Stomach (tissue), 8 donors: ENCODE measurements at regions not wholly inside any gene's neighbourhood (a gene's known extent, or its start where the extent isn't known, plus 50 kb on each side); places are given as distances from the start of the nearest gene placed in this dataset.

ENCODE experiments used
- DNase-seq, 2 donors: peaks; one replicate each; pipeline versions ENCODE4 v3.0.0 to v3.0.0-alpha.2; 2013 to 2019
- H3K27ac ChIP-seq, 5 donors: fragments of 200-600 bp in 4 of 5; sonication (generic) in 4 of 5; one replicate each; pipeline ENCODE4 v1.5.1; 2013 to 2019; ENCODE audit warnings: mild to moderate bottlenecking in 1 of 5, moderate library complexity in 1 of 5
- H3K27me3 ChIP-seq, 3 donors: fragments of 200-600 bp; sonication (generic); one replicate each; pipeline ENCODE4 v1.5.1; 2017 to 2019; ENCODE audit warnings: mixed run types in 1 of 3
- H3K36me3 ChIP-seq, 4 donors: fragments of 200-600 bp; sonication (generic); 1 replicate in 3 of 4; 2 replicates in 1 of 4; pipeline ENCODE4 v1.5.1; 2016 to 2019
- H3K4me1 ChIP-seq, 4 donors: fragments of 200-600 bp; sonication (generic); one replicate each; pipeline ENCODE4 v1.5.1; 2016 to 2019
- H3K4me3 ChIP-seq, 4 donors: fragments of 200-600 bp; sonication (generic) in 3 of 4; one replicate each; pipeline ENCODE4 v1.5.1; 2016 to 2019; ENCODE audit warnings: mild to moderate bottlenecking in 1 of 4
- H3K9me3 ChIP-seq, 4 donors: fragments of 200-600 bp; sonication (generic); one replicate each; pipeline ENCODE4 v1.5.1; 2016 to 2019
- EP300 ChIP-seq: sonication (generic); formaldehyde crosslinking; IDR thresholded peaks from one replicate; pipeline ENCODE4 v1.6.1; 2017; ENCODE audit warnings: antibody characterized with exemption
- POLR2A ChIP-seq, 4 donors: fragments of 450-650 bp; IDR thresholded peaks; one replicate each; pipeline ENCODE4 v1.6.1; 2016; ENCODE audit warnings: antibody characterized with exemption in 4 of 4, control low read depth in 2 of 4, mild to moderate bottlenecking in 1 of 4, moderate library complexity in 1 of 4
- POLR2AphosphoS5 ChIP-seq, 3 donors: sonication (generic); formaldehyde crosslinking; IDR thresholded peaks; one replicate each; pipeline ENCODE4 v1.6.1; 2016; ENCODE audit warnings: antibody characterized with exemption in 3 of 3
- WGBS, 5 donors: extraction: QIAGEN DNeasy Blood & Tissue Kit in 3 of 5; methylation state at CpG; one replicate each; pipeline versions ENCODE4 v1.1.5 to v1.1.7; 2013 to 2018; 5-methylcytosine and 5-hydroxymethylcytosine counted together
- intact Hi-C: fragments of 100-400 bp; cut with DNase I; formaldehyde crosslinking; loops from one replicate; pipeline ENCODE4 v1.15.1; 2023; ENCODE audit warnings: low total_unique reads
- TF ChIP-seq, protein P1 (sequence below), 7 experiments: fragments of 450-650 bp in 4 of 7; fragments of 200-600 bp in 3 of 7; sonication (generic) in 3 of 7; IDR thresholded peaks; one replicate each; pipeline ENCODE4 v1.5.1; 2016 to 2019; ENCODE audit warnings: antibody characterized with exemption in 7 of 7, control low read depth in 2 of 7, mild to moderate bottlenecking in 1 of 7
- donor health status: healthy with polysubstance abuse.
- donor health status: Bipolar disorder and iron deficiency.
- donor health status: healthy.

DNA sequence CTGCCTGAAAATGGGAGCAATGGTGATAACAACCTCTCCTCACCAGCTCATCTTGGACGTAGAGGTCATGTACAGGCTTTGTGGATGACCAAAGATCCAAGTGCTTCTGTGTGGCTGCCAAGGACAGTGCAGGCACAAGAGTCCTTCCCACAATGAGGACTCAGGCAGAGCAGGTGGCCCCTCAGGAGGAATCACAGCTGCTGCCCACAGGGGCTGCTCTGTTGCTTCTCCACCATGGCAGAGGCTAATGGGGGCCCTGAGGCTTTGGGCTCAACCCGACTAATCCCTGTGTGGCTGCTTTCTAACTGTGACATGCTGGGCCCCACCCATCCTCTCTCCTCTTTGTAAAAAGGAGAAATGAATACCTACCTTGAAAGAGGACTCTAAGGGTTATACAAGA lies 58.1 kb upstream of the MRPS22 start:
- WGBS, 5 donors, result 54 to 76% (median 65%) methylated on average over 2 of the region's 2 CpGs
- H3K9me3 ChIP-seq, result no peaks in the 10 kb centered on the region
- no peaks in the 10 kb centered on the region for H3K36me3 ChIP-seq
- no peak for DNase-seq
- intact Hi-C loops, result no loop called here
- H3K4me3 ChIP-seq, result no peak overlapping the region
- no peak for TF ChIP-seq POLR2AphosphoS5 (IDR thresholded peaks at IDR 0.05)
- TF ChIP-seq EP300, result no peak
- no peak for TF ChIP-seq POLR2A (IDR thresholded peaks at IDR 0.05)
- TF ChIP-seq, protein P1, sequence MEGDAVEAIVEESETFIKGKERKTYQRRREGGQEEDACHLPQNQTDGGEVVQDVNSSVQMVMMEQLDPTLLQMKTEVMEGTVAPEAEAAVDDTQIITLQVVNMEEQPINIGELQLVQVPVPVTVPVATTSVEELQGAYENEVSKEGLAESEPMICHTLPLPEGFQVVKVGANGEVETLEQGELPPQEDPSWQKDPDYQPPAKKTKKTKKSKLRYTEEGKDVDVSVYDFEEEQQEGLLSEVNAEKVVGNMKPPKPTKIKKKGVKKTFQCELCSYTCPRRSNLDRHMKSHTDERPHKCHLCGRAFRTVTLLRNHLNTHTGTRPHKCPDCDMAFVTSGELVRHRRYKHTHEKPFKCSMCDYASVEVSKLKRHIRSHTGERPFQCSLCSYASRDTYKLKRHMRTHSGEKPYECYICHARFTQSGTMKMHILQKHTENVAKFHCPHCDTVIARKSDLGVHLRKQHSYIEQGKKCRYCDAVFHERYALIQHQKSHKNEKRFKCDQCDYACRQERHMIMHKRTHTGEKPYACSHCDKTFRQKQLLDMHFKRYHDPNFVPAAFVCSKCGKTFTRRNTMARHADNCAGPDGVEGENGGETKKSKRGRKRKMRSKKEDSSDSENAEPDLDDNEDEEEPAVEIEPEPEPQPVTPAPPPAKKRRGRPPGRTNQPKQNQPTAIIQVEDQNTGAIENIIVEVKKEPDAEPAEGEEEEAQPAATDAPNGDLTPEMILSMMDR (IDR thresholded peaks at IDR 0.05), result no peak
- H3K27ac ChIP-seq, result no peak overlapping the region
- peaks cover 0 to 4% (median 0%) of the 10 kb centered on the region in 3 donors for H3K27me3 ChIP-seq
- no peaks in the 10 kb centered on the region for H3K4me1 ChIP-seq

DNA sequence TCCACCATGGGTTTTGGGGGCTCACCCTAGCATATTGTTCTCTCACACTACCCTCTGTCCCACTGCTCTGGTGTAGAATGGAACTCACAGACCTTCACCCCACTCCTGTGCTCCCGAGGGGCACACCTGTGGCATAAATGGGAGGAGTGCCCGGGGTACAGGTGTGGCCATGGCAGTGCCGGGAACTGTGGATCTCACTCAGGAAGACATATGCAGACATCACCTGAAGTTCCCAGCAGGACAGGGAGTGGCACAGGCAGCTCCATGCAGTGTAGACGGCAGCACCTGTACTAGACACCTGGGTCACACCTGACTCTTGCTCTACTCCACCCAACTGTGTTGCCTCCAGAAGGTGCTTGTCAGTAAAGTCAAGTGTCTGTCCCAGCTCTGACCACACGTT lies 57.6 kb upstream of the MRPS22 start:
- Histone ChIP-seq H3K9me3 (no peaks in the 10 kb centered on the region), H3K27me3 (peaks cover 0 to 4% (median 0%) of the 10 kb centered on the region in 3 donors), H3K27ac (no peak overlapping the region), H3K4me1 (no peaks in the 10 kb centered on the region), H3K36me3 (no peaks in the 10 kb centered on the region), H3K4me3 (no peak overlapping the region)
- no peak for DNase-seq
- intact Hi-C loops, result no loop called here
- TF ChIP-seq, protein P1 (IDR thresholded peaks at IDR 0.05), result no peak
- TF ChIP-seq POLR2A (IDR thresholded peaks at IDR 0.05), result no peak
- no peak for TF ChIP-seq POLR2AphosphoS5 (IDR thresholded peaks at IDR 0.05)
- no peak for TF ChIP-seq EP300
- 68 to 96% (median 81%) methylated on average over 3 to 5 of the region's 5 CpGs for WGBS, 5 donors

DNA sequence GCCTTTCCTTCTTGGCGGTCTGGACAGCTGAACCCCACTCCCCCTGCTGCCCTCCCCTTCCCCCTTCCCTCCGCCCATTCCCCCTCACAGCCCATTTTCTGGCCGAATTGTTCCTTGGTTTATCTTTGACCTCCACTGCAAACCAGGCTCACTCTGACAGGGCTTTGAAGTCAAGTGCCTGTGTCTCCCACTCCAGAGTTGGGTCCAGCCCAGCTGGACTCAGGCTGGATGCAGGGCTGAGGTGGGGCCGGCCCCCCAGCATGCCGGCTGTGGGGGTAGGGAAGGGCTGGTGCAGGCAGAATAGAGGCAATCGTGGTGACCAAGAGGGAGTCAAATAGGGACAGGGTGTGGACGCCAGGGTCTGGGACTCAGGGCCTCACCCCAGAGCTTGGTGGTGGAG lies 57.0 kb upstream of the MRPS22 start:
- Histone ChIP-seq H3K27ac (no peak overlapping the region), H3K4me3 (no peak overlapping the region)
- TF ChIP-seq POLR2A (IDR thresholded peaks at IDR 0.05), result no peak

DNA sequence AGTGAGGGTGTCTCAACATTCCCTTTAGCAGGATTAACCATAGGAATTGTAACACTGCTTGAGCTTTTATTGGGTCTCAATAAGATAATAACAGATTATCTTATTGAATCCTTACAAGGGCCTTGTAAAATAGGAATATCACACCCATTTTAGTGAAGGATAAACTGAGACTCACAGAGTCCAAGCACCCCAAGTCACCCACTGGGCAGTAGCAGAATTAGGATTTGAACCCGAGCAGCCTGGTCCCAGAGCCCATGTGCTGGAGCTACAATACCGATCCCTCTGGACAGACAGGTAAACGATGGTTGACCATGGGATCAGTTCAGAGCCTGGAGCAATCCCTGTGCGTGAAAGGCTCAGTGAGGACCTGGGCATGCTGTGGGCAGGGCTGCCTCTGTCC lies 56.3 kb upstream of the MRPS22 start:
- H3K9me3 ChIP-seq, result no peaks in the 10 kb centered on the region
- no peaks in the 10 kb centered on the region for H3K4me1 ChIP-seq
- no peaks in the 10 kb centered on the region for H3K36me3 ChIP-seq
- intact Hi-C loops, result no loop called here
- TF ChIP-seq, protein P1 (IDR thresholded peaks at IDR 0.05), result no peak
- no peak for TF ChIP-seq EP300
- no peak for TF ChIP-seq POLR2AphosphoS5 (IDR thresholded peaks at IDR 0.05)
- TF ChIP-seq POLR2A (IDR thresholded peaks at IDR 0.05), result no peak
- H3K4me3 ChIP-seq, result no peak overlapping the region
- DNase-seq, result no peak
- H3K27ac ChIP-seq, result no peak overlapping the region
- WGBS, 5 donors, result 88 to 97% (median 90%) methylated on average over 4 of the region's 4 CpGs
- H3K27me3 ChIP-seq, result no peaks in the 10 kb centered on the region

More for the DNA sequence above, 57.0 kb upstream of the MRPS22 start:
- H3K36me3 ChIP-seq, result no peaks in the 10 kb centered on the region
- H3K4me1 ChIP-seq, result no peaks in the 10 kb centered on the region
- 65 to 79% (median 69%) methylated on average over 7 of the region's 7 CpGs for WGBS, 5 donors
- peaks cover 0 to under 1% (median 0%) of the 10 kb centered on the region in 3 donors for H3K27me3 ChIP-seq
- no peak for DNase-seq
- intact Hi-C loops, result no loop called here
- H3K9me3 ChIP-seq, result no peaks in the 10 kb centered on the region

DNA sequence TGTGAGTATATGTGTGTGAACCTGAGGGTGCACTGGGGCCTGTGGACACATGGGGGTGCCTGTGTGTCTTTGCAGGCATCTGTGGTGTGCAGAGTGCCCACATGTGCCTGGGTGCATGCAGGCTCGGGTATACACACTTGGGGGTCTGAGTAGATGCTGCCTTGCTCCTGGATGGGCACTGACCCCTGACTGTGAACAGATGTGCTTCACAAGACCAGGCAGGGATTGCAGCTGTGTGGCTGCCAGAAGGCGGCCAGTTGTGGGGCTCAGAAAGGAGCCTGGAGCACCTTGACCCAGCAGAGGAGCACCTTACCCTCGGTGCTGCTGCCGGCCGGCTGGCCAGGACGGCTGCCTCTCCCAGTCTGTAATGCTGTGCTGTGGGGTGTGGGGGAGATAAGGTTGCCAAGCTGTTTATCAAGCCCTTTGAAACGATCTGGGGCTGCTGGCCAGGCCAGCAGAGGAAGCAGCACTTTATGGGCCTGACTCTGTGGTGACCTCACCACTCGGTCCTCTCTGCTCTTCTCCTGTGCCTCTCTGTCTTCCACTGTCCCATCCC lies 55.5 kb upstream of the MRPS22 start:
- H3K27ac ChIP-seq, result no peak overlapping the region
- WGBS, 5 donors, result 19 to 48% (median 35%) methylated on average over 3 to 8 of the region's 8 CpGs
- H3K4me3 ChIP-seq, result no peak overlapping the region
- H3K36me3 ChIP-seq, result no peaks in the 10 kb centered on the region
- no peaks in the 10 kb centered on the region for H3K9me3 ChIP-seq
- peak; percentile 34 to 35 for DNase-seq
- H3K4me1 ChIP-seq, result no peaks in the 10 kb centered on the region
- intact Hi-C loops, result no loop called here
- no peaks in the 10 kb centered on the region for H3K27me3 ChIP-seq
- no peak for TF ChIP-seq POLR2A (IDR thresholded peaks at IDR 0.05)
- no peak for TF ChIP-seq EP300
- no peak for TF ChIP-seq POLR2AphosphoS5 (IDR thresholded peaks at IDR 0.05)
- TF ChIP-seq, protein P1 (IDR thresholded peaks at IDR 0.05), result no peak
